H9 (cell line): ENCODE measurements at regions not wholly inside any gene's neighbourhood (a gene's known extent, or its start where the extent isn't known, plus 50 kb on each side); places are given as distances from the start of the nearest gene placed in this dataset.

ENCODE experiments used
- DNase-seq: peaks from one replicate; pipeline ENCODE4 v3.0.0-alpha.2; 2017
- H2AFZ ChIP-seq: one replicate; pipeline ENCODE4 v1.6.1; 2013; ENCODE audit warnings: mild to moderate bottlenecking, low read length, control low read depth, moderate library complexity
- H2AK5ac ChIP-seq: 2 replicates; pipeline ENCODE4 v1.6.1; 2013; ENCODE audit warnings: low read length, control low read depth, mixed read lengths; ENCODE audit not compliant: insufficient read length
- H2BK120ac ChIP-seq: one replicate; pipeline ENCODE4 v1.6.1; 2013; ENCODE audit warnings: low read depth, mild to moderate bottlenecking, low read length, control low read depth, inconsistent platforms; ENCODE audit not compliant: poor library complexity, severe bottlenecking
- H2BK12ac ChIP-seq: 2 replicates; pipeline ENCODE4 v1.6.1; 2013; ENCODE audit warnings: low read length, control low read depth, mixed read lengths, low read depth; ENCODE audit not compliant: insufficient read length
- H2BK15ac ChIP-seq: 2 replicates; pipeline ENCODE4 v1.6.1; 2013; ENCODE audit warnings: low read depth, low read length, control low read depth
- H2BK20ac ChIP-seq: one replicate; pipeline ENCODE4 v1.6.1; 2013; ENCODE audit warnings: low read depth, mild to moderate bottlenecking, low read length, control low read depth, inconsistent platforms; ENCODE audit not compliant: poor library complexity, severe bottlenecking
- H2BK5ac ChIP-seq: 2 replicates; pipeline ENCODE4 v1.6.1; 2013; ENCODE audit warnings: low read length, control low read depth, mixed read lengths; ENCODE audit not compliant: insufficient read length
- H3K14ac ChIP-seq: 2 replicates; pipeline ENCODE4 v1.6.1; 2013; ENCODE audit warnings: low read length, control low read depth; ENCODE audit not compliant: insufficient read depth
- H3K18ac ChIP-seq: 2 replicates; pipeline ENCODE4 v1.6.1; 2013; ENCODE audit warnings: low read depth, mild to moderate bottlenecking, mixed read lengths, low read length, control low read depth; ENCODE audit not compliant: insufficient read length
- H3K23ac ChIP-seq: 2 replicates; pipeline ENCODE4 v1.6.1; 2013; ENCODE audit warnings: low read length, control low read depth, mixed read lengths, low read depth; ENCODE audit not compliant: insufficient read length
- H3K23me2 ChIP-seq: 2 replicates; pipeline ENCODE4 v1.6.1; 2013; ENCODE audit warnings: low read depth, mild to moderate bottlenecking, mixed read lengths, low read length, control low read depth; ENCODE audit not compliant: insufficient read length, poor library complexity, severe bottlenecking
- H3K27ac ChIP-seq: 2 replicates; pipeline ENCODE4 v1.5.1; 2013; ENCODE audit warnings: low read length, control low read depth, mixed read lengths, low read depth; ENCODE audit not compliant: insufficient read length
- H3K27me3 ChIP-seq: 2 replicates; pipeline ENCODE4 v1.6.1; 2013; ENCODE audit warnings: low read length, control low read depth, inconsistent platforms; ENCODE audit not compliant: insufficient read depth
- H3K4ac ChIP-seq: 2 replicates; pipeline ENCODE4 v1.6.1; 2013; ENCODE audit warnings: low read depth, mild to moderate bottlenecking, control low read depth, inconsistent platforms, low read length, moderate library complexity
- H3K4me1 ChIP-seq: 2 replicates; pipeline ENCODE4 v1.6.1; 2013; ENCODE audit warnings: low read length, control low read depth, inconsistent platforms; ENCODE audit not compliant: insufficient read depth
- H3K4me2 ChIP-seq: 2 replicates; pipeline ENCODE4 v1.6.1; 2013; ENCODE audit warnings: low read length, control low read depth, mixed read lengths; ENCODE audit not compliant: insufficient read length, insufficient read depth
- H3K56ac ChIP-seq: 2 replicates; pipeline ENCODE4 v1.6.1; 2013; ENCODE audit warnings: low read depth, mild to moderate bottlenecking, mixed read lengths, low read length, control low read depth; ENCODE audit not compliant: insufficient read length
- H3K79me1 ChIP-seq: 2 replicates; pipeline ENCODE4 v1.6.1; 2013; ENCODE audit warnings: low read depth, mild to moderate bottlenecking, moderate library complexity, low read length, control low read depth, inconsistent platforms; ENCODE audit not compliant: insufficient read depth, poor library complexity, severe bottlenecking
- H3K79me2 ChIP-seq: 2 replicates; pipeline ENCODE4 v1.6.1; 2013; ENCODE audit warnings: low read length, control low read depth, inconsistent platforms; ENCODE audit not compliant: insufficient read depth
- H3K9ac ChIP-seq: 2 replicates; pipeline ENCODE4 v1.6.1; 2013; ENCODE audit warnings: low read length, control low read depth, mixed read lengths; ENCODE audit not compliant: insufficient read length; ENCODE audit errors: extremely low read depth
- H3K9me3 ChIP-seq: one replicate; pipeline ENCODE4 v1.6.1; 2013; ENCODE audit warnings: low read depth, low read length, inconsistent platforms; ENCODE audit not compliant: control insufficient read depth
- H3T11ph ChIP-seq: one replicate; pipeline ENCODE4 v1.6.1; 2013; ENCODE audit warnings: mild to moderate bottlenecking, low read length, control low read depth, inconsistent platforms
- H4K20me1 ChIP-seq: one replicate; pipeline ENCODE4 v1.6.1; 2013; ENCODE audit not compliant: control insufficient read depth, insufficient read length, insufficient read depth
- H4K5ac ChIP-seq: 2 replicates; pipeline ENCODE4 v1.6.1; 2013; ENCODE audit warnings: low read depth, mild to moderate bottlenecking, mixed read lengths, low read length, control low read depth; ENCODE audit not compliant: insufficient read length
- H4K8ac ChIP-seq: replicated peaks from 2 replicates; pipeline ENCODE4 v1.6.1; 2013; ENCODE audit warnings: low read length, control low read depth, mixed read lengths, low read depth; ENCODE audit not compliant: insufficient read length
- H4K91ac ChIP-seq: 2 replicates; pipeline ENCODE4 v1.6.1; 2013; ENCODE audit warnings: low read depth, mild to moderate bottlenecking, moderate library complexity, mixed read lengths, low read length, control low read depth; ENCODE audit not compliant: insufficient read length
- H3K27ac Mint-ChIP-seq, 3 experiments: 2 replicates in 2 of 3; 3 replicates in 1 of 3; pipeline ENCODE4 v1.8.0; 2020 to 2021; ENCODE audit warnings: mixed read lengths in 3 of 3, mild to moderate bottlenecking in 1 of 3, moderate library complexity in 1 of 3
- H3K27me3 Mint-ChIP-seq: 2 replicates; pipeline ENCODE4 v1.8.0; 2021; ENCODE audit warnings: low read depth, mild to moderate bottlenecking, moderate library complexity, mixed read lengths
- H3K36me3 Mint-ChIP-seq, 3 experiments: 2 replicates in 2 of 3; 3 replicates in 1 of 3; pipeline ENCODE4 v1.8.0; 2020 to 2021; ENCODE audit warnings: low read depth in 3 of 3, mixed read lengths in 3 of 3; ENCODE audit not compliant: insufficient read depth in 1 of 3
- H3K4me1 Mint-ChIP-seq, 2 experiments: 2 replicates each; pipeline ENCODE4 v1.8.0; 2020; ENCODE audit warnings: mixed read lengths in 2 of 2
- H3K4me3 Mint-ChIP-seq, 2 experiments: 2 replicates in 1 of 2; 3 replicates in 1 of 2; pipeline ENCODE4 v1.8.0; 2020 to 2021; ENCODE audit warnings: mild to moderate bottlenecking in 2 of 2, mixed read lengths in 2 of 2, moderate library complexity in 1 of 2
- H3K9me3 Mint-ChIP-seq, 2 experiments: 2 replicates in 1 of 2; 3 replicates in 1 of 2; pipeline ENCODE4 v1.8.0; 2020; ENCODE audit warnings: mild to moderate bottlenecking in 2 of 2, mixed read lengths in 2 of 2, moderate library complexity in 1 of 2
- CTCF ChIP-seq: fragments of 200-600 bp; sonication (generic); conservative IDR thresholded peaks from 3 replicates; pipeline ENCODE4 v1.8.0; 2021; ENCODE audit warnings: antibody characterized with exemption, mild to moderate bottlenecking
- WGBS: extraction: QIAGEN DNeasy Blood & Tissue Kit; methylation state at CpG from one replicate; pipeline ENCODE4 v1.1.7; 2013; ENCODE audit warnings: missing lambda C conversion rate, low lambda C conversion rate, mixed read lengths; ENCODE audit not compliant: insufficient read length; ENCODE audit errors: extremely low coverage; 5-methylcytosine and 5-hydroxymethylcytosine counted together

DNA sequence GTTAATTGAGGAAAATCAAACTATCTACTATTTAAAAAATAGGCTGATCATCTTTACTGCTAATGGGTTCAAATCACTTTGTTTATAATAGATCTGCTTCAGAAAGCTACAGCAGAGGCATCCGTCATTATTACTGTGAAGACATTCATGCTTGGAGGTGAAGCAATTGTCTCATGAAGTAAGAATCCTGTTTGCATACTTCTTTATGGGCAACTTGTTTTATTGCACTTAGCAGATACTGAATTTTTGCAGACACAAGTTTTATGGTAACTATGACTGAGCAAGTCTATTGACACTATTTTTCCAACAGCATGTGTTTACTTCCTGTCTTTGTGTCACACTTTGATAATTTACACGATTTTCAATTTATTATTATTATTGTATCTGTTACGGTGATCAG, 573.9 kb downstream of the RFPL4B start:
- Mint-ChIP-seq H3K4me3 (no peak overlapping the region), H3K27me3 (no peaks in the 10 kb centered on the region), H3K9me3 (peaks cover 16 to 17% of the 10 kb centered on the region in 2 experiments), H3K36me3 (peaks cover 2 to 22% (median 8%) of the 10 kb centered on the region in 3 experiments; a peak in 5 of 7 replicates), H3K4me1 (peaks cover 7 to 8% of the 10 kb centered on the region in 2 experiments; a peak in 3 of 4 replicates), H3K27ac (no peak overlapping the region)
- Histone ChIP-seq H2BK120ac (no peak overlapping the region), H3K27me3 (no peaks in the 10 kb centered on the region), H2BK20ac (no peak overlapping the region), H4K5ac (no peak overlapping the region), H3K4me2 (no peak overlapping the region), H4K8ac (no peak overlapping the region), H3K9me3 (no peaks in the 10 kb centered on the region), H3K4ac (no peak overlapping the region), H3K23me2 (no peaks in the 10 kb centered on the region), H2AK5ac (no peak overlapping the region), H3T11ph (no peak overlapping the region), H3K23ac (no peak overlapping the region), H4K20me1 (no peaks in the 10 kb centered on the region), H2BK15ac (no peak overlapping the region), H2AFZ (no peak overlapping the region), H3K56ac (no peak overlapping the region), H3K9ac (no peak overlapping the region), H4K91ac (no peak overlapping the region), H2BK5ac (no peak overlapping the region), H3K18ac (no peak overlapping the region), H3K14ac (no peak overlapping the region), H3K27ac (no peak overlapping the region), H2BK12ac (no peak overlapping the region), H3K79me2 (no peaks in the 10 kb centered on the region), H3K79me1 (no peaks in the 10 kb centered on the region), H3K4me1 (no peaks in the 10 kb centered on the region)
- WGBS, result no CpG with 5 or more reads among the region's 3 CpGs
- TF ChIP-seq CTCF, result no peak
- DNase-seq, result no peak
